IMR-90 (cell line): ENCODE measurements at regions not wholly inside any gene's neighbourhood (a gene's known extent, or its start where the extent isn't known, plus 50 kb on each side); places are given as distances from the start of the nearest gene placed in this dataset.

Experiments
- BHLHE40 ChIP-seq: fragments of 150-350 bp; IDR thresholded peaks from 2 replicates; pipeline ENCODE4 v1.6.1; 2016; ENCODE audit warnings: mild to moderate bottlenecking, low read depth, low read length
- CEBPB ChIP-seq: IDR thresholded peaks from 2 replicates; pipeline ENCODE4 v1.6.1; 2012; ENCODE audit warnings: low read depth, low read length, improper control_type of control experiment
- MAZ ChIP-seq: IDR thresholded peaks from 2 replicates; pipeline ENCODE4 v1.6.1; 2012; ENCODE audit warnings: low read depth, mild to moderate bottlenecking, low read length, improper control_type of control experiment, moderate library complexity, borderline replicate concordance
- MXI1 ChIP-seq: IDR thresholded peaks from 2 replicates; pipeline ENCODE4 v1.6.1; 2012; ENCODE audit warnings: low read depth, mild to moderate bottlenecking, low read length, moderate library complexity, borderline replicate concordance
- NFE2L2 ChIP-seq: fragments of 150-350 bp; IDR thresholded peaks from 2 replicates; pipeline ENCODE4 v1.6.1; 2016; ENCODE audit warnings: low read depth, mild to moderate bottlenecking, low read length
- POLR2A ChIP-seq: IDR thresholded peaks from 2 replicates; pipeline ENCODE4 v1.6.1; 2012; ENCODE audit warnings: mild to moderate bottlenecking, low read depth, low read length
- RCOR1 ChIP-seq: IDR thresholded peaks from 2 replicates; pipeline ENCODE4 v1.6.1; 2012; ENCODE audit warnings: mild to moderate bottlenecking, low read length, improper control_type of control experiment; ENCODE audit not compliant: insufficient replicate concordance
- RFX5 ChIP-seq: IDR thresholded peaks from 2 replicates; pipeline ENCODE4 v1.8.0; 2012; ENCODE audit warnings: low read depth, mild to moderate bottlenecking, low read length, moderate library complexity
- SMC3 ChIP-seq: fragments of 150-350 bp; IDR thresholded peaks from 2 replicates; pipeline ENCODE4 v1.6.1; 2016; ENCODE audit warnings: low read depth, mild to moderate bottlenecking, antibody characterized with exemption, low read length, moderate library complexity
- TF ChIP-seq, protein P1 (sequence below): conservative IDR thresholded peaks from 2 replicates; pipeline ENCODE4 v1.5.1; 2012; ENCODE audit warnings: mild to moderate bottlenecking, low read depth, low read length, improper control_type of control experiment
- TF ChIP-seq, protein P2 (sequence below): fragments of 150-350 bp; IDR thresholded peaks from 2 replicates; pipeline ENCODE4 v1.6.1; 2017; ENCODE audit warnings: mild to moderate bottlenecking, antibody characterized with exemption, low read length, low read depth
- TF ChIP-seq, protein P3 (sequence below): fragments of 150-350 bp; IDR thresholded peaks from 2 replicates; pipeline ENCODE4 v1.6.1; 2016; ENCODE audit warnings: low read depth, mild to moderate bottlenecking, low read length, moderate library complexity, borderline replicate concordance

DNA sequence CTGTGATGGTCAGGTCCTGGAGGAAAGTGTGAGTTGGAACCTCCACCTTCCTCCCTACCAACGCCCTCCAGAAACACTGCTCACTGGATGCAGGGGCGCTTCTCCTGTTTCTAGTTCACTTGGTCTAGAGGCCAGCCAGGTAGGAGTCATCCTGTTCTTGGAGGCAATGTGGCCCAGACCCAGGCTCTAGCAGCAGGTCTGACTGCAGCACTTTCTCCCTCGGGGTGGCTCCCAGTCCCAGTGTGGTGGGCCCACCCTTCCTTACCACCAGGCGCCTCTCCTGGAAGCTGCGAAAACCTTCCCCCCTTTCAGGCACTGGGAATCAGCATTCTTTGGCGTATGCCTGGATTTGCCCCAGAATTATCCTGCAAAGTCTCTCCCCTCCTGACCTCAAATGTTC is 292.8 kb downstream of the SOX11 start:
- no peak for TF ChIP-seq CEBPB
- no peak for TF ChIP-seq RFX5
- TF ChIP-seq, protein P1, sequence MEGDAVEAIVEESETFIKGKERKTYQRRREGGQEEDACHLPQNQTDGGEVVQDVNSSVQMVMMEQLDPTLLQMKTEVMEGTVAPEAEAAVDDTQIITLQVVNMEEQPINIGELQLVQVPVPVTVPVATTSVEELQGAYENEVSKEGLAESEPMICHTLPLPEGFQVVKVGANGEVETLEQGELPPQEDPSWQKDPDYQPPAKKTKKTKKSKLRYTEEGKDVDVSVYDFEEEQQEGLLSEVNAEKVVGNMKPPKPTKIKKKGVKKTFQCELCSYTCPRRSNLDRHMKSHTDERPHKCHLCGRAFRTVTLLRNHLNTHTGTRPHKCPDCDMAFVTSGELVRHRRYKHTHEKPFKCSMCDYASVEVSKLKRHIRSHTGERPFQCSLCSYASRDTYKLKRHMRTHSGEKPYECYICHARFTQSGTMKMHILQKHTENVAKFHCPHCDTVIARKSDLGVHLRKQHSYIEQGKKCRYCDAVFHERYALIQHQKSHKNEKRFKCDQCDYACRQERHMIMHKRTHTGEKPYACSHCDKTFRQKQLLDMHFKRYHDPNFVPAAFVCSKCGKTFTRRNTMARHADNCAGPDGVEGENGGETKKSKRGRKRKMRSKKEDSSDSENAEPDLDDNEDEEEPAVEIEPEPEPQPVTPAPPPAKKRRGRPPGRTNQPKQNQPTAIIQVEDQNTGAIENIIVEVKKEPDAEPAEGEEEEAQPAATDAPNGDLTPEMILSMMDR, result no peak
- TF ChIP-seq POLR2A, result no peak
- TF ChIP-seq RCOR1, result no peak
- no peak for TF ChIP-seq SMC3
- no peak for TF ChIP-seq MXI1
- TF ChIP-seq NFE2L2, result no peak
- TF ChIP-seq, protein P2, sequence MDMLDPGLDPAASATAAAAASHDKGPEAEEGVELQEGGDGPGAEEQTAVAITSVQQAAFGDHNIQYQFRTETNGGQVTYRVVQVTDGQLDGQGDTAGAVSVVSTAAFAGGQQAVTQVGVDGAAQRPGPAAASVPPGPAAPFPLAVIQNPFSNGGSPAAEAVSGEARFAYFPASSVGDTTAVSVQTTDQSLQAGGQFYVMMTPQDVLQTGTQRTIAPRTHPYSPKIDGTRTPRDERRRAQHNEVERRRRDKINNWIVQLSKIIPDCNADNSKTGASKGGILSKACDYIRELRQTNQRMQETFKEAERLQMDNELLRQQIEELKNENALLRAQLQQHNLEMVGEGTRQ, result no peak
- no peak for TF ChIP-seq MAZ
- no peak for TF ChIP-seq BHLHE40
- TF ChIP-seq, protein P3, sequence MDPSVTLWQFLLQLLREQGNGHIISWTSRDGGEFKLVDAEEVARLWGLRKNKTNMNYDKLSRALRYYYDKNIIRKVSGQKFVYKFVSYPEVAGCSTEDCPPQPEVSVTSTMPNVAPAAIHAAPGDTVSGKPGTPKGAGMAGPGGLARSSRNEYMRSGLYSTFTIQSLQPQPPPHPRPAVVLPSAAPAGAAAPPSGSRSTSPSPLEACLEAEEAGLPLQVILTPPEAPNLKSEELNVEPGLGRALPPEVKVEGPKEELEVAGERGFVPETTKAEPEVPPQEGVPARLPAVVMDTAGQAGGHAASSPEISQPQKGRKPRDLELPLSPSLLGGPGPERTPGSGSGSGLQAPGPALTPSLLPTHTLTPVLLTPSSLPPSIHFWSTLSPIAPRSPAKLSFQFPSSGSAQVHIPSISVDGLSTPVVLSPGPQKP, result no peak
